ENCODE measurements at regions not wholly inside any gene's neighbourhood (a gene's known extent, or its start where the extent isn't known, plus 50 kb on each side); places are given as distances from the start of the nearest gene placed in this dataset.

DNA sequence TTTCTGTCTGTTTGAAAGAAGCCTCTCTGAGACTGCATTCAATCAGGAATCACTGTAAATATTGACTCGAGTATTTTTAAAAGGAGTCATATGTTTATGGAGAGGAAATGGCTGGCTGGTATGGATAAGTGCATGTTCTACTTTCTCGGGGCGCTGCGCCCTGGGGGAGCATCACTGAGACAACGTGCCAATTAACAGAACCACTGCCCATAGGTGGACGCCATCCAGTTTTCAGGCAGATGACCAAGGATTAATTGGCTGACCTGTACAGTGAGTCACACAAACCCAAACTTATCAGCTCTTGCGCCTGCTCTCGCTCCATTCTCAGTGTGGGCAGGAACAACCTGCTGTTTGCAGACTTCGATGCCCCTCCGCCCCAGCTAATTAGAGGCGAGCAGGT lies 571.2 kb downstream of the QKI start:
- Histone ChIP-seq H3K9ac (ENCODE audit: extremely low read depth, insufficient read length, low read length) (no peak overlapping the region), H2BK120ac (ENCODE audit: low read depth, low read length, poor library complexity, severe bottlenecking) (no peak overlapping the region), H3K23me2 (ENCODE audit: insufficient read length, low read depth, low read length, poor library complexity, severe bottlenecking) (no peaks in the 10 kb centered on the region), H3K18ac (ENCODE audit: insufficient read length, low read depth, low read length) (no peak overlapping the region), H3K4me1 (ENCODE audit: insufficient read depth, low read length) (no peaks in the 10 kb centered on the region), H3K27ac (ENCODE audit: insufficient read length, low read depth, low read length) (no peak overlapping the region), H2BK5ac (ENCODE audit: insufficient read length, low read length) (no peak overlapping the region), H2BK15ac (ENCODE audit: low read depth, low read length) (no peak overlapping the region), H3K56ac (ENCODE audit: insufficient read length, low read depth, low read length) (no peak overlapping the region), H4K20me1 (ENCODE audit: control insufficient read depth, insufficient read depth, insufficient read length) (no peaks in the 10 kb centered on the region), H2BK20ac (ENCODE audit: low read depth, low read length, poor library complexity, severe bottlenecking) (no peak overlapping the region), H4K91ac (ENCODE audit: insufficient read length, low read depth, low read length) (no peak overlapping the region), H3K79me1 (ENCODE audit: insufficient read depth, low read depth, low read length, poor library complexity, severe bottlenecking) (no peaks in the 10 kb centered on the region), H3T11ph (ENCODE audit: low read length) (no peak overlapping the region), H3K4me2 (ENCODE audit: insufficient read depth, insufficient read length, low read length) (no peak overlapping the region), H2AFZ (ENCODE audit: low read length) (no peak overlapping the region), H3K9me3 (ENCODE audit: control insufficient read depth, low read depth, low read length) (no peaks in the 10 kb centered on the region), H3K4ac (ENCODE audit: low read depth, low read length) (no peak overlapping the region), H3K23ac (ENCODE audit: insufficient read length, low read depth, low read length) (no peak overlapping the region), H2AK5ac (ENCODE audit: insufficient read length, low read length) (no peak overlapping the region), H2BK12ac (ENCODE audit: insufficient read length, low read depth, low read length) (no peak overlapping the region), H4K5ac (ENCODE audit: insufficient read length, low read depth, low read length) (no peak overlapping the region), H3K79me2 (ENCODE audit: insufficient read depth, low read length) (no peaks in the 10 kb centered on the region), H4K8ac (replicated peaks; ENCODE audit: insufficient read length, low read depth, low read length) (no peak overlapping the region), H3K27me3 (ENCODE audit: insufficient read depth, low read length) (no peaks in the 10 kb centered on the region), H3K14ac (ENCODE audit: insufficient read depth, low read length) (no peak overlapping the region; the same call in 1 of the 2 replicates)
- TF ChIP-seq, protein P1, sequence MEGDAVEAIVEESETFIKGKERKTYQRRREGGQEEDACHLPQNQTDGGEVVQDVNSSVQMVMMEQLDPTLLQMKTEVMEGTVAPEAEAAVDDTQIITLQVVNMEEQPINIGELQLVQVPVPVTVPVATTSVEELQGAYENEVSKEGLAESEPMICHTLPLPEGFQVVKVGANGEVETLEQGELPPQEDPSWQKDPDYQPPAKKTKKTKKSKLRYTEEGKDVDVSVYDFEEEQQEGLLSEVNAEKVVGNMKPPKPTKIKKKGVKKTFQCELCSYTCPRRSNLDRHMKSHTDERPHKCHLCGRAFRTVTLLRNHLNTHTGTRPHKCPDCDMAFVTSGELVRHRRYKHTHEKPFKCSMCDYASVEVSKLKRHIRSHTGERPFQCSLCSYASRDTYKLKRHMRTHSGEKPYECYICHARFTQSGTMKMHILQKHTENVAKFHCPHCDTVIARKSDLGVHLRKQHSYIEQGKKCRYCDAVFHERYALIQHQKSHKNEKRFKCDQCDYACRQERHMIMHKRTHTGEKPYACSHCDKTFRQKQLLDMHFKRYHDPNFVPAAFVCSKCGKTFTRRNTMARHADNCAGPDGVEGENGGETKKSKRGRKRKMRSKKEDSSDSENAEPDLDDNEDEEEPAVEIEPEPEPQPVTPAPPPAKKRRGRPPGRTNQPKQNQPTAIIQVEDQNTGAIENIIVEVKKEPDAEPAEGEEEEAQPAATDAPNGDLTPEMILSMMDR (conservative IDR thresholded peaks at IDR 0.05) = no peak
- no CpG with 5 or more reads among the region's 11 CpGs for WGBS (ENCODE audit: extremely low coverage, insufficient read length, low lambda C conversion rate)
- no peaks in the 10 kb centered on the region for H3K9me3 Mint-ChIP-seq
- no peak overlapping the region for H3K4me3 Mint-ChIP-seq
- H3K27ac Mint-ChIP-seq = no peak overlapping the region; a peak in 1 of 7 replicates
- no peaks in the 10 kb centered on the region for H3K27me3 Mint-ChIP-seq (ENCODE audit: low read depth)
- H3K4me1 Mint-ChIP-seq = peaks cover 4% of the 10 kb centered on the region in 2 experiments; a peak in 1 of 4 replicates
- H3K36me3 Mint-ChIP-seq (ENCODE audit: insufficient read depth in 1 of 3, low read depth in 3 of 3) = no peaks in the 10 kb centered on the region
- DNase-seq = no peak

All from H9 (cell line).